LNCaP clone FGC (cell line): ENCODE measurements at regions not wholly inside any gene's neighbourhood (a gene's known extent, or its start where the extent isn't known, plus 50 kb on each side); places are given as distances from the start of the nearest gene placed in this dataset.

Source experiments
- DNase-seq: peaks from one replicate; pipeline ENCODE4 v3.0.0-alpha.2; 2011; ENCODE audit warnings: low read depth
- H3K4me3 ChIP-seq: 2 replicates; pipeline ENCODE4 v1.5.1; 2011; ENCODE audit warnings: mild to moderate bottlenecking, low read depth, low read length, control low read depth
- TF ChIP-seq, protein P1 (sequence below): IDR thresholded peaks from 2 replicates; pipeline ENCODE4 v1.5.1; 2012; ENCODE audit warnings: mild to moderate bottlenecking; ENCODE audit not compliant: control insufficient read depth, insufficient read depth; ENCODE audit errors: extremely low read depth

DNA sequence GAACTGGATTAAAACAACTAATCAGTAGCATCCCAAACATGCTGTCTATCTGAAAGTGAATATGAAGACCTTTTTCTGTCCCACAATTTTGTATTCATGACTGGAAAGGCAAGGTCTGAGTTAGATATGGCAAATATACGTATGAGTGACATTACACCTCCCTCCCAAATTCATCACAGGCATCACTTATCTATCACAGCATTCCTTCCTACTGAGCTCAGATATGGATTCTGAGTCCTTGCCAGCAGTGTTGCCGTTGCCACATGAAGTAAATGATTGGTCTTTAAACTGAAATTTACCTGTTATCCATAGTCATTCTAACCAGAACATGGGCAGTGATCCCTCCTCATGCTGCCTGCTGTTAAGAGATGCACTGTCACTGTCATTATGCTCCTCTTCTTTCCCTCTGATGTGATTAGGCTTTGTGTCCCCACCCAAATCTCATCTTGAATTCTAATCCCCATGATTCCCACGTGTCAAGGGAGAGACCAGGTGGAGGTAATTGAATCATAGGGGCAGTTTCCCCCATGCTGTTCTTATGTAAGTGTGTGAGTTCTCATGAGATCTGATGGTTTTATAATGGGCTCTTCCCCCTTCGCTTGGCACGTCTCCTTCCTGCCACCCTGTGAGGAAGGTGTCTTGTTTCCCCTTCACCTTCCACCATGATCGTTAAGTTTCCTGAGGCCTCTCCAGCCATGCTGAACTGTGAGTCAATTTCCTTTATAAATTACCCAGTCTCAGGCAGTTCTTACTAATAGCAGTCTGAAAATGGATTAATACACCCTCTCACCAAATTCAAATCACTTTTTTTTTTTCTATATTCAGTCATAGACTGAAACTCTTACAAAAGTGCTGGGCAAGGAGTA is 288.4 kb downstream of the NUAK1 start:
- DNase-seq, result no peak
- TF ChIP-seq, protein P1, sequence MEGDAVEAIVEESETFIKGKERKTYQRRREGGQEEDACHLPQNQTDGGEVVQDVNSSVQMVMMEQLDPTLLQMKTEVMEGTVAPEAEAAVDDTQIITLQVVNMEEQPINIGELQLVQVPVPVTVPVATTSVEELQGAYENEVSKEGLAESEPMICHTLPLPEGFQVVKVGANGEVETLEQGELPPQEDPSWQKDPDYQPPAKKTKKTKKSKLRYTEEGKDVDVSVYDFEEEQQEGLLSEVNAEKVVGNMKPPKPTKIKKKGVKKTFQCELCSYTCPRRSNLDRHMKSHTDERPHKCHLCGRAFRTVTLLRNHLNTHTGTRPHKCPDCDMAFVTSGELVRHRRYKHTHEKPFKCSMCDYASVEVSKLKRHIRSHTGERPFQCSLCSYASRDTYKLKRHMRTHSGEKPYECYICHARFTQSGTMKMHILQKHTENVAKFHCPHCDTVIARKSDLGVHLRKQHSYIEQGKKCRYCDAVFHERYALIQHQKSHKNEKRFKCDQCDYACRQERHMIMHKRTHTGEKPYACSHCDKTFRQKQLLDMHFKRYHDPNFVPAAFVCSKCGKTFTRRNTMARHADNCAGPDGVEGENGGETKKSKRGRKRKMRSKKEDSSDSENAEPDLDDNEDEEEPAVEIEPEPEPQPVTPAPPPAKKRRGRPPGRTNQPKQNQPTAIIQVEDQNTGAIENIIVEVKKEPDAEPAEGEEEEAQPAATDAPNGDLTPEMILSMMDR, result no peak
- no peak overlapping the region for H3K4me3 ChIP-seq

DNA sequence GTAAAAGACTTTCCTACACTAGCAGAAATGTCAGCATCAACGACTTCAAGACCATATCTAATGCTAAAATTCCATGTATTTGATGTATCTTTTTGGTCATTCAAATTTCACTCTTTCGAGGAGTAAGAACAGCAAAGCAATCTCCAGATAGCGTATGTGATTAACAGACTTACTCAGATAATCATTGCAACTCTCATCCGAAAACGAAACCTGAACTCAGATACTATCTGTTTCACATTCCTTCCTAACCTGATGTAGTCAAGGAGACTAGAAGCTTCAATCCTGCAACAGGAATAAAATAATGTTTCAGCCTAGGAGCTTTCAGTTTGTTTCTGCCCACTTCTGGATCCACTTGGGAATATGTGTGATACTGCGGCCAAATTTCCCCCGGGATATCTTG is 286.3 kb downstream of the NUAK1 start:
- H3K4me3 ChIP-seq, result no peak overlapping the region
- TF ChIP-seq, protein P1, result no peak
- DNase-seq, result no peak

DNA sequence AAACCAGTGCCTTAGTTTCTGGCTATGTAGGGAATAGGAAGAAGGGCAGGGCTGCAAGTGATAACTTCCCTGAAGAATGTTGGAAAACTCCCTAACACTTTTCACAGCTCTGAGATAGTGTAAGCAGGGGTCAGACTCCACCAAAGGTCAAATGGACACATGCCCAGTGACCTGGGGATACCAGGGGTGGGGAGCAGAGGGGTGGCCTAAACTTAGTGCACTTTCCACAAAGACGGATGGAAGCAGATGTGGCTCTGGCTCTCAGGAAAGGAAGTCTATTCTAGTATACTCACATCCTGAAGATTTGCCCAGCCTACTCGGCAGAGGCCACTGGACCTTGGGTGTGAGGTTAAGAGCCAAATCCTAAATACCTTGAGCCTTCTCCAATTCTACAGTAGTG is 285.8 kb downstream of the NUAK1 start:
- DNase-seq, result no peak
- TF ChIP-seq, protein P1, result no peak
- no peak overlapping the region for H3K4me3 ChIP-seq

- no peak overlapping the region for H3K4me3 ChIP-seq
- DNase-seq, result no peak
- TF ChIP-seq, protein P1, result no peak
Measured at GRCh38 chr12:105854071-105854470, 284.7 kb downstream of the NUAK1 start.

GRCh38 chr12:105855361-105856047 is 283.2 kb downstream of the NUAK1 start:
- H3K4me3 ChIP-seq, result no peak overlapping the region
- TF ChIP-seq, protein P1, result no peak
- peak; percentile 55 for DNase-seq

GRCh38 chr12:105856048-105856405 is 282.7 kb downstream of the NUAK1 start:
- DNase-seq, result peak; percentile 68
- TF ChIP-seq, protein P1, result no peak

More at GRCh38 chr12:105856048-105856405, 282.7 kb downstream of the NUAK1 start:
- no peak overlapping the region for H3K4me3 ChIP-seq
